Eye (tissue), 1 donor: ENCODE measurements at regions not wholly inside any gene's neighbourhood (a gene's known extent, or its start where the extent isn't known, plus 50 kb on each side); places are given as distances from the start of the nearest gene placed in this dataset.
A peak's percentile ranks its signal among the peaks of the same experiment; 100 is the strongest.
"Not testable (repeated sequence)": the region's sequence is repeated elsewhere in the genome, so short reads cannot be mapped to it uniquely, and the experiment has no call there.

Experiments used
- DNase-seq: peaks from one replicate; pipeline ENCODE4 v3.0.0-alpha.2; 2015

DNA sequence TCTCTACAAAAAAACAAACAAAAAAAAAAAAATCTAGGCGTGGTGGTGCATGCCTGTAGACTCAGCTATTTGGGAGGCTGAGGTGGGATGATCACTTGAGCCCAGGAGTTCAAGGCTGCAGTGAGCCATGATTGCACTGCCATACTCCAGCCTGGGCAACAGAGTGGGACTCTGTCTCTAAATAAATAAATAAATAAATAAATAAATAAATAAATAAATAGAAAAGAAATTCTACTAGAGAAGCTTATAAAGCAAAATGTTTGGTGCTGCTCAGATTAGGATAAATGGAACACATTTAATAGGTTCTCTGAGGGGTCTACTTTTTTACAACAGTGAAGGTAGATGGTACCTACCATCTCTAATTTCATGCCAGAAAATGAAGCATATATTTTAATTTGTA lies 507.5 kb downstream of the STK39 start:
- DNase-seq = not testable (repeated sequence)

DNA sequence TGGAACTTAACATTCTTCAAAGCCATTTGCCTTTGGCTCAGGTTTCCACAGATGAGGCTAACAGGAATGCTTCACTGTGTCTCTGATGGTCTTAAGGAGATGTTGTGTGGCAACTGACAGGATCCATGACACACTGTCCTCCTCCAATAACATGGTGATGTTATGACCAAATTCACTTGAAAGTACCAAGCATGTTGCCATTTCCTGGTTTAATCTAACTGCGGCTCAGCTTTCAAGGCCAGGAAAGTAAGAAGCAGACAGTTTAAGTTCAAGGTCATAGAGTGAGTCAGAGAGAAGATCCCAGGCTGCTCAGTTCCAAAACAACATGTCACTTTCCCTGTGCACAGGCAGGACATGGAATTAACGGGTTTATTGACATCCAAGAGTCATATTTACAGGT lies 513.6 kb downstream of the STK39 start:
- DNase-seq = no peak

DNA sequence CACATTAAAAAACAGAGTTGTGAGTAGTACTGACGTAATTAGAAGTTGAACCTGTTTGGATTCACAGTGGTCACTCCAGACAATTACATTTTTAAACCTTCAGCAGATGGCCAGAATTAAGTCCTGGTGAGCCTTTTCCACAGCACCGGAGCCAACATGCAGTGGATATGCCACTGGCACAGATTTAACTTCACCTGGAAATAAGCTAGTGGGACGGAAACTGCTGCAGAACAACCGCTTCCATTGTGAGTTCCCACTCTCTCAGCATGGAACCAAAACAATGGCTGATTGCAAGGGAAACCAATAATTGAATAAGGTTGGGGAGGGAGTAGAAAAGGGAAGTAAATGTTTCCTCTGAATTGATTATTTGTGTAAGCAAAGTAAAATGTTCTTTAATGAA lies 515.1 kb downstream of the STK39 start:
- no peak for DNase-seq

DNA sequence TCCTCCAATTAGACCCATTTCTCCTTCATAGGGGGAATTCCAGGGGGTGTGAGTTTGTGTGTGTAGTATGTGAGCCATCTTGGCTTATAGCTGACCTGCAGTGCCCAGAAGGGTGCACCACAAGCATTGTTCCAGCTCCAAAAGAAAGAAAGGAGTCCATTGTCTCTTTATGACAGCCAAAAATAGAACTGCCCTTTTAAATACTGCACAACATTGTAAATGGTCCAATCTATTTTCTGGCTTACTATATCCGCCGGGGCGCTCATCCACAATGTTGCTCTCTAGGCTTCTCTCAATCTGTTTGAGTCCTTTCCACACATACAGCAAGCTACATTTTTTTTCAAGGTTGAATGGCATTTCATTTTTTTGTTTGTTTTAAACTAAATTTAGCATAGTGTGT lies 517.5 kb downstream of the STK39 start:
- DNase-seq = no peak

GRCh38 chr2:167726788-167727187 lies 520.6 kb downstream of the STK39 start:
- DNase-seq = no peak

- DNase-seq = no peak
These were observed 525.8 kb downstream of the STK39 start for GRCh38 chr2:167721593-167721992.

- no peak for DNase-seq
These were observed 528.0 kb downstream of the STK39 start for GRCh38 chr2:167719410-167719809.

DNA sequence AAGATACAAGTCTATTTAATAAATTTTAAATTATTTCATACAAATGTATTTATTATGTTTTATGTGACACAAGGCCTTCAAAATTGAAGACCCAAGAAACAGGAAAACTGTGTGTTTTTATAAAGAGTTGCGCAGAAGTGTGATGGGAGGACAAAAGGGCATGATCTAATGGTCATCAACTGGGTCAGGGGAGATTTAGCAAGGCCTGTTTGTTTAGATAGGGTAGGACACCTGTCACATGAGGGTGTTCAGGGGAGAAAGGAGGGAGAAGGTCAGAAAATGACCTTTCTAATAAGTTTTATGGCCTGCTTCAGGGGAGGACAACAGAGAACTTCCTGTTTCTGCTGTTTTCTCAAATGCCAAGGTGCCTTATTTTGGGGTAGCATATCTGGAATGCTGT lies 528.8 kb downstream of the STK39 start:
- no peak for DNase-seq

DNA sequence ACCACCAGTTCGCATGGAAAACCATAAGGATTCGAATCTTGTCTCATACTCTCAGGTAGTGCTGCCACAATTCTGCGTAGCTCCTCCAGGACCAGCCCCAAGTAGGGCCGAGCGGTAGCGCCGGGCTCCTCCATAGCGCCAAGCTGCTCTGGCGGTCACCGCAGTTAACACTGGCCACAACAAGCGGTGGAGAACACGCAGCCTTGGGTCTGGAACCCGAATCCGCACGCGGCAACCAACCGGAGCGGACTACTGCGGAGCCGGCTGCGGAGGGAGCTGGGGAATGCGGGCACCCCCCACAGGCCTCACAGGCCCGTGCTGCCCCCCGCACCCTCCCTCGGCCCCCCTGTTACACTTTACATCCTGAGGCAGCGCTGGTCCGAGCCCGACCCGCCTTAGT lies 531.5 kb downstream of the STK39 start:
- DNase-seq = no peak

GRCh38 chr2:167715498-167715897 lies 531.9 kb downstream of the STK39 start:
- DNase-seq = not testable (repeated sequence)

DNA sequence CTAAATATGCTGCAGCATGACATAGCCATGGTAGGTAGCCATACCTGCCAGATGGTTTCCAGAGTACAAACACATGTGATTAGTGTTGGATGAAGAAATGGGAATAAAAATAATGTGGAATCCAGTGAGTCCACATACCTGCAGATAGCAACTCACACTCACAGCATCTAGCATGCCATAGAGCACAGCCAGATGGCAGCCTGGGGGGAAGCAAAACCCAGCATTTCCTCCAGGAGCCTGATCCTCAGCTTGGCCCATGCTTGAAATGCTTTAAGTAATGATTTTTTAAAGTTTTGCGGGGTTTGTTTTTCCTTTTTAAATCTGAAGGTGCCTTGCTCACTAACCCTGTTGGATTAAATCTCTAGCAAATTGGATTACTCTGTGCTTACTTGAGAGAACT lies 535.1 kb downstream of the STK39 start:
- DNase-seq = no peak

- DNase-seq = no peak
These were observed 538.4 kb downstream of the STK39 start for GRCh38 chr2:167708998-167709397.

DNA sequence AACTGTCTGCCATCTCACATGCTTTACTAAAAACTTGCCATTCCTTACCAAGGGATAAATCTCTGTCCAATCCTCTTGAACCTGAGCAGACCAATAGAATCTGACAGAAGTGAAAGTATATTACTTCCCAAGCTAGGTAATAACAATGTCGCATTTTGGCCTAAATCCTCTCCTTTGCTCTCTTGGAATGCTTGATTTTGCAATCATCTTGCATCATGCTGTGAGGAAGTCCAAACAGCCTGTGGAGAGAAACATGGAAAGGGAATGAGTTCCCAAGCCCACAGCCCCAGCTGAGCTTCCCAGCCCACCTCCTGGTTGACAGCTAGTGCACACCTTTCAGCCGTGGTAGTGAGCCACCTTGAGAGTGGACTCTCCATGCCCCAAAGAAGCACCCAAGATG lies 540.6 kb downstream of the STK39 start:
- DNase-seq = no peak

DNA sequence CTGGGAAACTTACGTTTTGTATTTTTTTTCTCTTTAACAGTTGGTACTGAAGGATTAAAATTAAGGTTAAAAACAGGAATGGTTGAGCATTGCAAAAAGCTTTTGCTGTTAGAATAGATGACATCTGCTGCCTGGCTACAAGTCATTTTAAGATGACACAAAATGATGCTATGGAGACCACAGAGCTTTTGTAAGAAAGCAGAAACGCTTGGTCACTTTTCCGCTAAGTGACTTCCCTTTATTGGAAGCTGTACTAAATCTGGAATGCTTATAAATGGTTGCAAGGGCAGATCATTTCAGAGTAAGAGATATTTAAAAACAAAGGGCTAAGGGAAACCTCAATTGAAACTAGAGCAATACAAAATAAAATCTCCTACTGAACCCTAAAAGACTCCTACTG lies 544.0 kb downstream of the STK39 start:
- no peak for DNase-seq

DNA sequence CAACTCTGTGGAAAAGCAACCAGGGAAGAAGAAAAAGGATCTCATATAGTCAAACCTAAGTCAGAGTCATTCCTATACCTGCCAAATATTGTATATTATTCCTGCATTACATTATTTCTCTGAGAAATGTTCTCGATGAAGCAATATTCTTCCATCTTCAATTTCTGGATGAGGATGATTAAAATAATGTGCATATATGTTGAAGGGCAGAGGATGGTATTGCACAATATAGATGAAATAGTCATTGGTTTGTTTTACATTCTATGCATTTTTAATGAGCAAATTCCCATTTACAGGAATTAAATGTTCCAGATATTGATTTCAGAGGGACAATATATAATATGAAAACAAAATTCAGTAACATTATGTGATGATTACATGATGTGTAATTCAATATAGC lies 545.2 kb downstream of the STK39 start:
- DNase-seq = no peak

- DNase-seq = no peak
These were observed 545.7 kb downstream of the STK39 start for GRCh38 chr2:167701651-167702050.

- no peak for DNase-seq
These were observed 549.4 kb downstream of the STK39 start for GRCh38 chr2:167697948-167698347.

DNA sequence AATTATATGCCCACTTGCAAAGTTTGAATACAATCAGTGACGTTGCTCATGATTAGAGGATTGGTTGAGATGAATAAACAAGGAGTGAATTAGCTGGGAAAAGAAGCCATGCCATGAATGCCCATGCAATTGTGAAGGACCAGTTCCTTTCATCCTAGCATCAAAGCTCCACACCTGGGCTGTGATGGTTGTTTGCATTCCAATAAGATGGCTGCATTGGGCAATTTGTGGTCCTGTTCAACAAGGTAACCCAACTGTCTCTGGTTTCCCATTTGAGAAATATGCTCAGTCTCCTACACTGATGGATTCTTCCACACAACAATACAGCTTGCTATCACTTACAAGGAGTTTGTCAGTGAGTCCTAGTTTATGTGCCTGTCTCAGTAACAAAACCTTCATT lies 550.2 kb downstream of the STK39 start:
- DNase-seq = no peak

GRCh38 chr2:167692936-167693335 lies 554.5 kb downstream of the STK39 start:
- no peak for DNase-seq

DNA sequence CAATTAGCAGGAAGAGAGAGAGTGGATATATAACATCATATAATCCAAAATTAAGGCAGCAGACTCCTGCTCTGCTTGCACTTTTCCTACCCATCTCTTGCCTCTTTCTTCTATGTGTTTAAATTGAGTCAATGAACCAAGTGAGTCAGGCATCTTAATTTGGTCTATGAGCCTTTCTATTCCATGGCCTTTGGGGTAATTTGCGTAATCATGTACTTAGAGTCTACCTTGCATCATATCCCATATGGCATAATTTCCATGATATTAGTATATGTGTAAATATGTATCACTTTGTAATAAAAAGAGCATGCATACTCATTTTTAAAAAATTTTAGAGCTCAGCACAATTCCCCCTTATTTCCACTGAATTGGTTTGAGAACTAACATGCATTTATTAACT lies 555.2 kb downstream of the STK39 start:
- no peak for DNase-seq

DNA sequence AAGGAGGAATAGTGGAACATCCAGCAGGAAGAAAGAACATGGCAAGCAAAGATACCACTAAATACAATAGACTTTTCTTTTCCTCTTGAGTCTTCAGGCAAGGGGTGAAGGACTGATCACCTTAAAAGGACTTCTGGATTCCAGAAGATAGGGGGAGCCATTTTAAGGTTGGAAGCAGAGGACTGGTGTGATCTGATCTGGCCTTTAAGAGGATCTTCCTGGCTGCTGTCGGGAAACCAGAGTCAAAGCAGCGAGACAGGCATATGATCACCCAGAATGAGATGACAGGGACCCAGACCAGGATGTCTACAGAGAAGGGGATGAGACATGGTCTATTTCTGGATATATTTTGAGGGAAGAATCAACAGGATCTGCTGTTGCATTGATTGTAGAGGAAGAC lies 558.0 kb downstream of the STK39 start:
- no peak for DNase-seq

DNA sequence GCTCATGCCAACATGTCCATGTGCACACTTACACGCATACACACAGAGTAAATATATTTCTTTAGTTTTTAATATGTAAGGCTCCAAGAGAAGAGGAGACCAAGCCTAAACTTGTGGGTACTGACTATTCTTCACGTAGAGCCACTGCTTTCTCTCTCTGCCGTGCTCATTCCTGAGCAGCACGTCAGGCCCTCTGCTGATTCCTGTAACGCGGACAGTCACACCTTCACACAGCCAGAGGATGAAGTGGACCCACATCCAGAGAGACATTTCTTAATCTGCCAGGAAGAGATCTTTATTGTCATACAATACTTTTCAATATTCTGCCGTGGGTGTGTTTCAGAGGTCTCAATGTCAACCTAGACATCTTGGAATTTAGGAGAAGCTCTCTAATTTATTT lies 560.7 kb downstream of the STK39 start:
- DNase-seq = no peak

DNA sequence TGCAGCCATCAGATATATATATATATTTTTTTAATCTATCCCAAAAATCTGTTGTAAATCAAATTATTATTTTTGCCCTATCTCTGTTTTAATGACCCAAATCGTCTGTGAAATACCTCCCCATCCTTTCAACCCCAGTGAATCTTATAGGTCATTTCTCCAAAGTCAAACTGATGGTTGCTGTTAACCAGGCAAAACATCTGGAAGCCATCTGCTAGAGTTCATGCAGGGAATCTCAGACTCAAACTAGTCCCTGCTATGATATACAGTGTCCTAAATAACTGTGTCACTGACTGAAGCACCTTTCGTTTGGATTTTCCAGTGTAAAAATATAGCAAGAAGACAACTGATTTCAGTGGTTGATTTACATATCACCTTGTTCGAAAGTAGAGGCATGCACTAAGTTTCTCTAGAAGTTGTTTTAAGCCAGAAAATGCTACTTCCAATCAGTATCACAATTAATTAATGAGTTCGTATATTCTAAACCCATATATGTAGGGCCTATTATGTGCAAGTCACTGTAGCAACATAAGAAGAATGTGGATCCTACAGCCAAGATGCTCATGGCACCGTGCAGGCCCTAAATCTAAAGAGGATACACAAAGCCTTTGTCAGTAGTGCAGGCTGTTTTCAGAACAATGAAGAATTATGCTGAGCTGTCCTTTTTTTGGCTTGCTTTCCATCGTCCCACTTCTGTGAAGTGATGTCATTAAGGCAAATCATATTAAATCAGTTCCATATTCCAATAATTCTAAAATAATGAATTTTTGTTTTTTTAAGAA lies 566.0 kb downstream of the STK39 start:
- DNase-seq = peak; percentile 58

DNA sequence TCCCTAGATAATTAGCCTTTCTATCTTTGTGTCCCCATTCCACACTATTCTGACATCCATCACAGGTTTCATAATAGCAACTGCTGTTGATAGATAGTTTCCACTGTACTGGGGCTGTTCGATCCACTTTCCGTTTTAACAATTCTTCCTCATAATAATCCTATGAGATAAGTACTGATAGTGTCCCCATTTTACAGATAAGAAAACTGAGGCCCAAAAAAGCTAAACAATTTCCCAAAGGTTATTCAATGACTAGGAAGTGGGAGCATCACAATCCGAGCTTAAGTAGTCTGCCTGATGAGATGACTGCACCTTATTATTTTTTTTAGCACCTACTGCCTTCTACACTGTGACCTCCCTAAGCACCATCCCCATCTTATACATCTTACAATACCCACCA lies 569.2 kb downstream of the STK39 start:
- DNase-seq = no peak

GRCh38 chr2:167675906-167676305 lies 571.5 kb downstream of the STK39 start:
- DNase-seq = no peak
